Activated CD8-positive, alpha-beta memory T cell treated with anti-CD3 and anti-CD28 coated beads for 36 hours (primary cell): ENCODE measurements at regions not wholly inside any gene's neighbourhood (a gene's known extent, or its start where the extent isn't known, plus 50 kb on each side); places are given as distances from the start of the nearest gene placed in this dataset.

ENCODE experiments used
- CTCF ChIA-PET: fragments of 350-600 bp; sonication (Branson Sonifier 250); formaldehyde crosslinking; loops from one replicate; lab custom pipeline; 2021; ENCODE audit warnings: antibody characterized with exemption; lab: Charles Lee
- POLR2A ChIA-PET: fragments of 350-600 bp; sonication (Branson Sonifier 250); formaldehyde crosslinking; loops from one replicate; lab custom pipeline; 2021; ENCODE audit warnings: antibody characterized with exemption; lab: Charles Lee

DNA sequence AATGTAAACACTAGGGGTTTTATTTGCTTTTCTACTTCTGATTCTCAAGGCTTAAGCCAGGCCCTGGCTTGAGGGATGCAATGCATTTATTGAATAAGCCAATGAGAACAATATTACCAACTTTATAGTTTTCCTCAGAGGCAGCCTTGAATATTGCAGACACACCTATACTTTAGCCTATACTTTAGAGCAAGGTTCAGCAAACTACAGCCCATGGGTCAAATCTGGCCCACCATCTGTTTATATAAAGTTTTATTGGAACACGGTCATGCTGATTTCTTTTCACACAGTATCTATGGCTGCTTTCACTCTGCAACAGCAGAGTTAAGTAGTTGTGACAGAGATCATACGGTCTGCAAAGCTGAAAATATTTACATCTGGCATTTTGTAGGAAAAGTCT lies 50.3 kb upstream of the E2F8 start:
- POLR2A ChIA-PET = no interaction called here
- CTCF ChIA-PET = no interaction called here
